Ovary (tissue), 7 donors: ENCODE measurements at regions not wholly inside any gene's neighbourhood (a gene's known extent, or its start where the extent isn't known, plus 50 kb on each side); places are given as distances from the start of the nearest gene placed in this dataset.

Source experiments
- DNase-seq, 5 donors: peaks; one replicate each; pipeline ENCODE4 v3.0.0-alpha.2; 2019 to 2020
- H3K27ac ChIP-seq, 2 donors: fragments of 200-600 bp; one replicate each; pipeline versions ENCODE4 v1.5.1 to v1.8.0; 2019 to 2022
- H3K27me3 ChIP-seq: fragments of 200-600 bp; one replicate; pipeline ENCODE4 v1.8.0; 2022
- H3K36me3 ChIP-seq: fragments of 200-600 bp; sonication (generic); one replicate; pipeline ENCODE4 v1.5.1; 2019
- H3K4me1 ChIP-seq: one replicate; pipeline ENCODE4 v1.8.1; 2013; ENCODE audit warnings: mild to moderate bottlenecking, moderate library complexity; ENCODE audit not compliant: insufficient read depth
- H3K4me3 ChIP-seq: fragments of 200-600 bp; sonication (generic); one replicate; pipeline ENCODE4 v1.5.1; 2017
- H3K9me3 ChIP-seq, 2 donors: fragments of 200-600 bp in 1 of 2; sonication (generic) in 1 of 2; one replicate each; pipeline versions ENCODE4 v1.5.1 to v1.8.1; 2013 to 2019; ENCODE audit warnings: mild to moderate bottlenecking in 1 of 2, moderate library complexity in 1 of 2
- CTCF ChIP-seq, 3 donors: fragments of 450-650 bp in 2 of 3; fragments of 200-600 bp in 1 of 3; IDR thresholded peaks; one replicate each; pipeline versions ENCODE4 v1.5.1 to v1.8.0; 2016 to 2022; ENCODE audit warnings: antibody characterized with exemption in 3 of 3, mild to moderate bottlenecking in 1 of 3
- EP300 ChIP-seq: sonication (generic); formaldehyde crosslinking; IDR thresholded peaks from one replicate; pipeline ENCODE4 v1.6.1; 2017; ENCODE audit warnings: antibody characterized with exemption
- POLR2A ChIP-seq: fragments of 450-650 bp; IDR thresholded peaks from one replicate; pipeline ENCODE4 v1.6.1; 2017; ENCODE audit warnings: antibody characterized with exemption, mild to moderate bottlenecking, moderate library complexity
- WGBS, 3 donors: extraction: QIAGEN DNeasy Blood & Tissue Kit in 1 of 3; methylation state at CpG; one replicate each; pipeline versions ENCODE4 v1.1.5 to v1.1.7; 2013 to 2017; 5-methylcytosine and 5-hydroxymethylcytosine counted together
- intact Hi-C, 4 donors: fragments of 100-400 bp; cut with DNase I; formaldehyde crosslinking; loops; one replicate each; pipeline versions ENCODE4 v1.11.0 to v1.15.1; 2022 to 2023
- donor health status: DM: no; HTN: no; CAD: no; lungs with moderate emphysema.
- donor health status: DM: no; HTN: no; CAD: no.
- donor health status: Bipolar disorder and iron deficiency.
- donor health status: DM: no; HTN: no; CAD: no.
- donor health status: DM: yes; HTN: yes; CAD: no.

DNA sequence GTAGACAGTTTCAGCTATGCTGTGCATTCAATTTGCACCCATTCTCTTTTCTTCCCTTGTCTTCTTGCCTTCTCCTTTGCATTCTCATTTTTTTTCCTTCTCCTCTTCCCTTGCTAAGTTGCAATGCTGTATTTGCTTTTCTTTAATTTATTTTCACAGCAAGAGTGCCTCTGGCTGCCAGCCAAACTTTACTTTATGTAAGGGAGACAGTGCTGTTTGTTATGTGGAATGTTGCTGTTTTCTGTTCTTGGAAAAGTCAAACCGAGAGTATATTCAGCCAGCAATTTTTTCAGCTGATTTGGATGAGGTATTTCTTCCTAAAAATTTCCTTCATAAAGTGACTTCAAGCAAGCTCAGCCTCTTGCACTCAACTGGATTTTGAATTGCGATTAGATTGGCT, 1293.4 kb downstream of the ARAP2 start:
- Histone ChIP-seq H3K4me3 (no peak overlapping the region), H3K9me3 (no peaks in the 10 kb centered on the region), H3K27ac (no peak overlapping the region), H3K36me3 (no peaks in the 10 kb centered on the region), H3K4me1 (no peaks in the 10 kb centered on the region), H3K27me3 (no peaks in the 10 kb centered on the region)
- no peak for DNase-seq
- intact Hi-C loops = no loop called here
- 29 to 39% (median 31%) methylated on average over 2 of the region's 2 CpGs for WGBS, 3 donors
- TF ChIP-seq POLR2A (no peak), CTCF (IDR thresholded peaks at IDR 0.05) (no peak), EP300 (no peak)

- Histone ChIP-seq H3K4me3 (no peak overlapping the region), H3K9me3 (no peaks in the 10 kb centered on the region), H3K36me3 (no peaks in the 10 kb centered on the region), H3K4me1 (no peaks in the 10 kb centered on the region), H3K27me3 (no peaks in the 10 kb centered on the region), H3K27ac (no peak overlapping the region)
- TF ChIP-seq CTCF (IDR thresholded peaks at IDR 0.05) = no peak
- TF ChIP-seq POLR2A = no peak
- no peak for TF ChIP-seq EP300
- intact Hi-C loops = no loop called here
- no peak for DNase-seq
- WGBS, 3 donors = 80 to 83% (median 81%) methylated on average over 9 of the region's 9 CpGs
Observed at GRCh38 chr4:34953145-34953799, 1291.0 kb downstream of the ARAP2 start.

- 3 to 7% (median 4%) methylated on average over 2 of the region's 2 CpGs for WGBS, 3 donors
- no peaks in the 10 kb centered on the region for H3K36me3 ChIP-seq
- TF ChIP-seq POLR2A = no peak
- no peak for TF ChIP-seq EP300
- TF ChIP-seq CTCF (IDR thresholded peaks at IDR 0.05) = no peak
Observed at GRCh38 chr4:34964613-34965012, 1279.7 kb downstream of the ARAP2 start.

GRCh38 chr4:34972189-34972588, 1272.1 kb downstream of the ARAP2 start:
- Histone ChIP-seq H3K4me3 (no peak overlapping the region), H3K36me3 (no peaks in the 10 kb centered on the region), H3K27me3 (no peaks in the 10 kb centered on the region), H3K4me1 (no peaks in the 10 kb centered on the region), H3K27ac (no peak overlapping the region), H3K9me3 (no peaks in the 10 kb centered on the region)
- TF ChIP-seq EP300 = no peak
- intact Hi-C loops = no loop called here
- no peak for DNase-seq
- WGBS, 3 donors = 87 to 92% (median 89%) methylated on average over 3 of the region's 3 CpGs

More at GRCh38 chr4:34964613-34965012, 1279.7 kb downstream of the ARAP2 start:
- H3K9me3 ChIP-seq = no peaks in the 10 kb centered on the region
- no peak overlapping the region for H3K4me3 ChIP-seq
- H3K27me3 ChIP-seq = no peaks in the 10 kb centered on the region
- intact Hi-C loops = no loop called here
- DNase-seq = no peak
- no peak overlapping the region for H3K27ac ChIP-seq
- H3K4me1 ChIP-seq = no peaks in the 10 kb centered on the region

DNA sequence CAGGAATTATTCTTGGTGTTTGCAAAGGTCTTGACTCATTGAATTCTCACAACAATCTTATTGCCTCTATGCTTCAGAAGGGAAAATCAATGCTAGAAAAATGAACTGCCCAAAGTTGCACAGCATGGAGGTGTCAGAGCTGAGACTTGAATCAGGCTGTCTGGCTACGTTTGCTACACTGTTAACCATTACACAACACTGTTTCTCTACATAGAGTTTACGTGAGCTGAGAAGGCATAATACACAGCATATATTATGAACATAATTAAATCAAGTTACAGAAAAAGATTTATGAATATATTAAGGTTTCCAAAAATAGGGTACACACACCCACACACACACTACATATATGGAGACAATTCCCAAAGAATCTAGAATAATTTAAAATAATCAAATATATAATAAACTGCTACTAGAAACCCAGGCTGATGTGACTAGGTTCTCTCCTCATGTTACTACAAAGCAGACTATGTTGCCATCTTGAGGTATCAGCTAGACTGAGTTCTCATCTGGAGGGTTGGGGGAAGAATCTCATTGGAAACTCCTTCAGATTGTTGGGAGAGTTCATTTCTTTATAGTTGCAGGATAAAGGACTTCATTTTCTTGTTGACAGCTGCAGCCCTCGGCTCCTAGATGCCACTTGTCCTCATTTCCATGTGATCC, 1270.5 kb downstream of the ARAP2 start:
- intact Hi-C loops = no loop called here
- Histone ChIP-seq H3K36me3 (no peaks in the 10 kb centered on the region), H3K9me3 (no peaks in the 10 kb centered on the region), H3K27ac (no peak overlapping the region), H3K4me3 (no peak overlapping the region), H3K4me1 (no peaks in the 10 kb centered on the region), H3K27me3 (no peaks in the 10 kb centered on the region)
- no peak for DNase-seq
- TF ChIP-seq EP300 = no peak
- 66 to 75% (median 68%) methylated on average over 3 of the region's 3 CpGs for WGBS, 3 donors
